GM12878 (cell line): ENCODE measurements at regions not wholly inside any gene's neighbourhood (a gene's known extent, or its start where the extent isn't known, plus 50 kb on each side); places are given as distances from the start of the nearest gene placed in this dataset.

ENCODE experiments used
- CTCF ChIP-seq, 3 experiments: IDR thresholded peaks in 2 of 3; conservative IDR thresholded peaks in 1 of 3; 2 replicates each; pipeline ENCODE4 v1.5.1; 2011; ENCODE audit warnings: low read depth in 3 of 3, low read length in 3 of 3, mild to moderate bottlenecking in 3 of 3, control low read depth in 2 of 3, moderate library complexity in 2 of 3, inconsistent platforms in 1 of 3, mixed read lengths in 1 of 3; ENCODE audit not compliant: control insufficient read depth in 2 of 3, insufficient read depth in 1 of 3; ENCODE audit errors: extremely low read depth in 1 of 3
- HDAC6 ChIP-seq: fragments of 200-600 bp; sonication (generic); IDR thresholded peaks from one replicate; pipeline ENCODE4 v1.8.0; 2017; ENCODE audit warnings: antibody characterized with exemption; ENCODE audit not compliant: unreplicated experiment
- POLR2A ChIP-seq: IDR thresholded peaks from 2 replicates; pipeline ENCODE4 v1.6.1; 2011; ENCODE audit warnings: low read depth, mild to moderate bottlenecking, low read length

GRCh38 chr16:46466239-46466638, 154.9 kb downstream of the SHCBP1 start:
- TF ChIP-seq POLR2A (no peak), CTCF (IDR thresholded peaks at IDR 0.05 in 2 of 3, conservative IDR thresholded peaks at IDR 0.05 in 1 of 3; ENCODE audit: control insufficient read depth in 2 of 3, extremely low read depth in 1 of 3, insufficient read depth in 1 of 3, low read depth in 3 of 3, low read length in 3 of 3) (no peak), HDAC6 (no peak)
